ENCODE measurements at regions not wholly inside any gene's neighbourhood (a gene's known extent, or its start where the extent isn't known, plus 50 kb on each side); places are given as distances from the start of the nearest gene placed in this dataset.

GRCh38 chr3:5553203-5553602 lies 365.7 kb downstream of the EDEM1 start:
- Histone ChIP-seq H3K27ac (no peak overlapping the region), H3K36me3 (no peaks in the 10 kb centered on the region), H3K4me1 (no peaks in the 10 kb centered on the region), H3K4me3 (no peak overlapping the region), H3K27me3 (no peaks in the 10 kb centered on the region), H3K9me3 (no peaks in the 10 kb centered on the region)
- TF ChIP-seq POLR2A (IDR thresholded peaks at IDR 0.05), result no peak
- no peak for TF ChIP-seq CTCF (IDR thresholded peaks at IDR 0.05)
- TF ChIP-seq EP300 (IDR thresholded peaks at IDR 0.05), result no peak
- no peak for DNase-seq (ENCODE audit: low spot score in 2 of 2)
- WGBS, 2 donors, result 92 to 95% methylated on average over 8 of the region's 8 CpGs

- DNase-seq (ENCODE audit: low spot score in 2 of 2), result no peak
- H3K27ac ChIP-seq, result no peak overlapping the region
- H3K4me3 ChIP-seq, result no peak overlapping the region
- H3K4me1 ChIP-seq, result no peaks in the 10 kb centered on the region
- no peak for TF ChIP-seq CTCF (IDR thresholded peaks at IDR 0.05)
- TF ChIP-seq EP300 (IDR thresholded peaks at IDR 0.05), result no peak
- TF ChIP-seq POLR2A (IDR thresholded peaks at IDR 0.05), result no peak
- no peaks in the 10 kb centered on the region for H3K27me3 ChIP-seq
- H3K36me3 ChIP-seq, result no peaks in the 10 kb centered on the region
- H3K9me3 ChIP-seq, result no peaks in the 10 kb centered on the region
Observed at GRCh38 chr3:5554245-5554747, 366.8 kb downstream of the EDEM1 start.

- DNase-seq (ENCODE audit: low spot score in 2 of 2), result no peak
- Histone ChIP-seq H3K9me3 (no peaks in the 10 kb centered on the region), H3K27me3 (no peaks in the 10 kb centered on the region), H3K4me1 (no peaks in the 10 kb centered on the region), H3K27ac (no peak overlapping the region), H3K36me3 (no peaks in the 10 kb centered on the region), H3K4me3 (no peak overlapping the region)
- WGBS, 2 donors, result 81 to 93% methylated on average over 1 of the region's 1 CpG
- TF ChIP-seq CTCF (IDR thresholded peaks at IDR 0.05) (no peak), POLR2A (IDR thresholded peaks at IDR 0.05) (no peak), EP300 (IDR thresholded peaks at IDR 0.05) (no peak)
Observed at GRCh38 chr3:5560199-5560598, 372.7 kb downstream of the EDEM1 start.

GRCh38 chr3:5563537-5564277 lies 376.2 kb downstream of the EDEM1 start:
- 78 to 90% methylated on average over 7 of the region's 7 CpGs for WGBS, 2 donors
- no peak for DNase-seq (ENCODE audit: low spot score in 2 of 2)
- no peak overlapping the region for H3K4me3 ChIP-seq

More at GRCh38 chr3:5563537-5564277, 376.2 kb downstream of the EDEM1 start:
- Histone ChIP-seq H3K36me3 (no peaks in the 10 kb centered on the region), H3K27me3 (no peaks in the 10 kb centered on the region), H3K4me1 (no peaks in the 10 kb centered on the region), H3K27ac (no peak overlapping the region), H3K9me3 (no peaks in the 10 kb centered on the region)
- TF ChIP-seq EP300 (IDR thresholded peaks at IDR 0.05) (no peak), CTCF (IDR thresholded peaks at IDR 0.05) (no peak), POLR2A (IDR thresholded peaks at IDR 0.05) (no peak)
